ENCODE measurements at regions not wholly inside any gene's neighbourhood (a gene's known extent, or its start where the extent isn't known, plus 50 kb on each side); places are given as distances from the start of the nearest gene placed in this dataset.

GRCh38 chr4:159017323-159018026 lies 85.4 kb upstream of the RAPGEF2 start:
- TF ChIP-seq POLR2AphosphoS5 (IDR thresholded peaks at IDR 0.05; ENCODE audit: borderline replicate concordance, low read depth, low read length): no peak
- no peak for TF ChIP-seq EZH2 (IDR thresholded peaks at IDR 0.05)
- no peak for TF ChIP-seq FOXP2 (optimal IDR thresholded peaks at IDR 0.05; ENCODE audit: control extremely low read depth, extremely low read length, insufficient read depth)

All from SK-N-MC (cell line).